ENCODE measurements at regions not wholly inside any gene's neighbourhood (a gene's known extent, or its start where the extent isn't known, plus 50 kb on each side); places are given as distances from the start of the nearest gene placed in this dataset.
"Not testable (repeated sequence)": the region's sequence is repeated elsewhere in the genome, so short reads cannot be mapped to it uniquely, and the experiment has no call there.

- Histone ChIP-seq H2AFZ (no peak overlapping the region), H3K4me2 (ENCODE audit: low read length) (no peak overlapping the region), H3K9me3 (ENCODE audit: control insufficient read depth, low read length) (no peaks in the 10 kb centered on the region), H3K27ac (no peak overlapping the region), H3K4me3 (ENCODE audit: low read depth, low read length) (no peak overlapping the region), H3K4me1 (no peaks in the 10 kb centered on the region), H3K9ac (no peak overlapping the region), H3K27me3 (ENCODE audit: control insufficient read depth, insufficient read depth, low read length) (no peaks in the 10 kb centered on the region), H3K79me2 (no peaks in the 10 kb centered on the region), H3K36me3 (ENCODE audit: control insufficient read depth, insufficient read depth, low read length) (no peaks in the 10 kb centered on the region)
- TF ChIP-seq CTCF (IDR thresholded peaks at IDR 0.05) = no peak
Measured at GRCh38 chr2:221895366-221896121, 323.4 kb upstream of the EPHA4 start.

GRCh38 chr2:221893501-221893900 lies 321.4 kb upstream of the EPHA4 start:
- Histone ChIP-seq H3K27me3 (ENCODE audit: control insufficient read depth, insufficient read depth, low read length) (no peaks in the 10 kb centered on the region), H3K79me2 (no peaks in the 10 kb centered on the region), H3K4me1 (no peaks in the 10 kb centered on the region), H3K27ac (no peak overlapping the region), H2AFZ (no peak overlapping the region), H3K4me3 (ENCODE audit: low read depth, low read length) (no peak overlapping the region), H3K36me3 (ENCODE audit: control insufficient read depth, insufficient read depth, low read length) (no peaks in the 10 kb centered on the region), H3K4me2 (ENCODE audit: low read length) (no peak overlapping the region), H3K9ac (no peak overlapping the region), H3K9me3 (ENCODE audit: control insufficient read depth, low read length) (no peaks in the 10 kb centered on the region)
- TF ChIP-seq CTCF (IDR thresholded peaks at IDR 0.05) = no peak

GRCh38 chr2:221892006-221892405 lies 319.9 kb upstream of the EPHA4 start:
- not testable (repeated sequence) for H2AFZ ChIP-seq; H3K27me3 ChIP-seq (ENCODE audit: control insufficient read depth, insufficient read depth, low read length); H3K9me3 ChIP-seq (ENCODE audit: control insufficient read depth, low read length); H3K4me1 ChIP-seq; H3K9ac ChIP-seq; H3K4me2 ChIP-seq (ENCODE audit: low read length); H3K36me3 ChIP-seq (ENCODE audit: control insufficient read depth, insufficient read depth, low read length); H3K4me3 ChIP-seq (ENCODE audit: low read depth, low read length); H3K27ac ChIP-seq; H3K79me2 ChIP-seq

GRCh38 chr2:221883976-221884375 lies 311.9 kb upstream of the EPHA4 start:
- Histone ChIP-seq H3K4me2 (ENCODE audit: low read length) (no peak overlapping the region), H3K79me2 (no peaks in the 10 kb centered on the region), H3K4me3 (ENCODE audit: low read depth, low read length) (no peak overlapping the region), H3K27me3 (ENCODE audit: control insufficient read depth, insufficient read depth, low read length) (no peaks in the 10 kb centered on the region), H3K27ac (no peak overlapping the region), H3K9ac (no peak overlapping the region), H3K36me3 (ENCODE audit: control insufficient read depth, insufficient read depth, low read length) (no peaks in the 10 kb centered on the region), H2AFZ (no peak overlapping the region), H3K9me3 (ENCODE audit: control insufficient read depth, low read length) (no peaks in the 10 kb centered on the region), H3K4me1 (no peaks in the 10 kb centered on the region)
- TF ChIP-seq CTCF (IDR thresholded peaks at IDR 0.05) = no peak

- Histone ChIP-seq H3K36me3 (ENCODE audit: control insufficient read depth, insufficient read depth, low read length) (no peaks in the 10 kb centered on the region), H3K9me3 (ENCODE audit: control insufficient read depth, low read length) (no peaks in the 10 kb centered on the region), H3K79me2 (no peaks in the 10 kb centered on the region), H3K9ac (no peak overlapping the region), H3K4me3 (ENCODE audit: low read depth, low read length) (no peak overlapping the region), H3K4me1 (no peaks in the 10 kb centered on the region), H3K4me2 (ENCODE audit: low read length) (no peak overlapping the region), H3K27ac (no peak overlapping the region), H2AFZ (no peak overlapping the region), H3K27me3 (ENCODE audit: control insufficient read depth, insufficient read depth, low read length) (no peaks in the 10 kb centered on the region)
- TF ChIP-seq CTCF (IDR thresholded peaks at IDR 0.05) = no peak
Measured at GRCh38 chr2:221876016-221876415, 303.9 kb upstream of the EPHA4 start.
